ENCODE measurements at regions not wholly inside any gene's neighbourhood (a gene's known extent, or its start where the extent isn't known, plus 50 kb on each side); places are given as distances from the start of the nearest gene placed in this dataset.

GRCh38 chr11:127972816-127973215, 614.5 kb downstream of the ETS1 start:
- H3K36me3 Mint-ChIP-seq (ENCODE audit: unreplicated experiment), result no peaks in the 10 kb centered on the region
- TF ChIP-seq CTCF (IDR thresholded peaks at IDR 0.05; ENCODE audit: partially characterized antibody, unreplicated experiment), result no peak
- no peaks in the 10 kb centered on the region for H3K9me3 Mint-ChIP-seq (ENCODE audit: unreplicated experiment)
- no peaks in the 10 kb centered on the region for H3K27me3 Mint-ChIP-seq (ENCODE audit: unreplicated experiment)
- no peak overlapping the region for H3K27ac Mint-ChIP-seq (ENCODE audit: unreplicated experiment)
- no peak overlapping the region for H3K4me3 Mint-ChIP-seq (ENCODE audit: unreplicated experiment)
- no peaks in the 10 kb centered on the region for H3K4me1 Mint-ChIP-seq (ENCODE audit: low read depth, unreplicated experiment)
- DNase-seq, result no peak

GRCh38 chr11:127971448-127971847, 615.9 kb downstream of the ETS1 start:
- Mint-ChIP-seq H3K36me3 (ENCODE audit: unreplicated experiment) (no peaks in the 10 kb centered on the region), H3K27me3 (ENCODE audit: unreplicated experiment) (no peaks in the 10 kb centered on the region), H3K4me1 (ENCODE audit: low read depth, unreplicated experiment) (no peaks in the 10 kb centered on the region), H3K4me3 (ENCODE audit: unreplicated experiment) (no peak overlapping the region), H3K27ac (ENCODE audit: unreplicated experiment) (no peak overlapping the region), H3K9me3 (ENCODE audit: unreplicated experiment) (no peaks in the 10 kb centered on the region)
- TF ChIP-seq CTCF (IDR thresholded peaks at IDR 0.05; ENCODE audit: partially characterized antibody, unreplicated experiment), result no peak
- no peak for DNase-seq

GRCh38 chr11:127966821-127967220, 620.5 kb downstream of the ETS1 start:
- H3K27ac Mint-ChIP-seq (ENCODE audit: unreplicated experiment), result no peak overlapping the region
- no peaks in the 10 kb centered on the region for H3K36me3 Mint-ChIP-seq (ENCODE audit: unreplicated experiment)

GRCh38 chr11:127965939-127966668, 621.3 kb downstream of the ETS1 start:
- no peaks in the 10 kb centered on the region for H3K27me3 Mint-ChIP-seq (ENCODE audit: unreplicated experiment)
- no peaks in the 10 kb centered on the region for H3K4me1 Mint-ChIP-seq (ENCODE audit: low read depth, unreplicated experiment)
- no peak overlapping the region for H3K4me3 Mint-ChIP-seq (ENCODE audit: unreplicated experiment)
- no peaks in the 10 kb centered on the region for H3K9me3 Mint-ChIP-seq (ENCODE audit: unreplicated experiment)
- DNase-seq, result no peak
- no peak for TF ChIP-seq CTCF (IDR thresholded peaks at IDR 0.05; ENCODE audit: partially characterized antibody, unreplicated experiment)
- no peaks in the 10 kb centered on the region for H3K36me3 Mint-ChIP-seq (ENCODE audit: unreplicated experiment)
- H3K27ac Mint-ChIP-seq (ENCODE audit: unreplicated experiment), result no peak overlapping the region

More at GRCh38 chr11:127966821-127967220, 620.5 kb downstream of the ETS1 start:
- no peak for DNase-seq
- H3K4me3 Mint-ChIP-seq (ENCODE audit: unreplicated experiment), result no peak overlapping the region
- TF ChIP-seq CTCF (IDR thresholded peaks at IDR 0.05; ENCODE audit: partially characterized antibody, unreplicated experiment), result no peak
- H3K4me1 Mint-ChIP-seq (ENCODE audit: low read depth, unreplicated experiment), result no peaks in the 10 kb centered on the region
- no peaks in the 10 kb centered on the region for H3K27me3 Mint-ChIP-seq (ENCODE audit: unreplicated experiment)
- H3K9me3 Mint-ChIP-seq (ENCODE audit: unreplicated experiment), result no peaks in the 10 kb centered on the region

GRCh38 chr11:127962416-127962815, 624.9 kb downstream of the ETS1 start:
- Mint-ChIP-seq H3K27ac (ENCODE audit: unreplicated experiment) (no peak overlapping the region), H3K4me1 (ENCODE audit: low read depth, unreplicated experiment) (no peaks in the 10 kb centered on the region), H3K4me3 (ENCODE audit: unreplicated experiment) (no peak overlapping the region), H3K9me3 (ENCODE audit: unreplicated experiment) (no peaks in the 10 kb centered on the region), H3K27me3 (ENCODE audit: unreplicated experiment) (no peaks in the 10 kb centered on the region), H3K36me3 (ENCODE audit: unreplicated experiment) (no peaks in the 10 kb centered on the region)
- TF ChIP-seq CTCF (IDR thresholded peaks at IDR 0.05; ENCODE audit: partially characterized antibody, unreplicated experiment), result no peak
- no peak for DNase-seq
